ENCODE measurements at regions not wholly inside any gene's neighbourhood (a gene's known extent, or its start where the extent isn't known, plus 50 kb on each side); places are given as distances from the start of the nearest gene placed in this dataset.

GRCh38 chr6:144335311-144335861, 50.3 kb downstream of the UTRN start:
- no peak for DNase-seq

GRCh38 chr6:144335914-144336313, 50.8 kb downstream of the UTRN start:
- no peak for DNase-seq

DNA sequence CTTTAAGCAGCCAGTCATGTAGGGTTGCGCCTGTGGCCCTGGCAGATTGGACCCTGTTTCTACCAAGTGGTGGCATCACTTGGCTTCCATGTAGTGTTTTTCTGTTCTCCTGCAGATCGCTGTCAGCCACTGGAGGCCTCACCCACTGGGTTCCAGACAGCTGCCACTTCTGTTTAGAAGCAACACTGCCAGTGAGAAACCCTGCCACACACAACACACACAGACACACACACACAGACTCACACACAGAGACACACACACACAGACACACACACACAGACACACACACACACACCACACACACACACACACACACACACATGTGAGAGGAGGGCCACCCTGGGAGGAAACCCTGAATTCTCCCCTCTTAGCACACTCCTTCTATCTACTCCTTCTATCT, 51.8 kb downstream of the UTRN start:
- DNase-seq = no peak

DNA sequence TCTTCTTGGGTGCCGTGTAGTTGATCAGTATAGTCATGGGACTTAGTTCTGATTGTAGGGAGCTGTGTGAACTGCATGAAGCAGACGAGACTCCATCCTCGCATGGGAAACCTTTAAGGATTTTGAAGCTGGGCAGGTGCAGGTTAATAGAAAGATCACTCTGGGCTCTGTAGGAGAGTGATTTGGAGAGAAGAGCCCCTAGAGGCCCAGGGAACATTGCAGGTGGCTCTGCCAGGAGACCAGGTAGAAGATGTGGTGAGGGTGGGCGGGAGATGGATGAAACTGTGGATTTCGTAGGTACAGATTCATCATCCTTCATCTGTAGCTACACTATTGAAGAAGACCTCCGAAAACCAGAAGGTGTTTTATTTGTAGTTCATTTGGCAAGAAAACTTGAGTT, 53.3 kb downstream of the UTRN start:
- no peak for DNase-seq

- no peak for DNase-seq
These were observed 54.0 kb downstream of the UTRN start for GRCh38 chr6:144338951-144339700.

DNA sequence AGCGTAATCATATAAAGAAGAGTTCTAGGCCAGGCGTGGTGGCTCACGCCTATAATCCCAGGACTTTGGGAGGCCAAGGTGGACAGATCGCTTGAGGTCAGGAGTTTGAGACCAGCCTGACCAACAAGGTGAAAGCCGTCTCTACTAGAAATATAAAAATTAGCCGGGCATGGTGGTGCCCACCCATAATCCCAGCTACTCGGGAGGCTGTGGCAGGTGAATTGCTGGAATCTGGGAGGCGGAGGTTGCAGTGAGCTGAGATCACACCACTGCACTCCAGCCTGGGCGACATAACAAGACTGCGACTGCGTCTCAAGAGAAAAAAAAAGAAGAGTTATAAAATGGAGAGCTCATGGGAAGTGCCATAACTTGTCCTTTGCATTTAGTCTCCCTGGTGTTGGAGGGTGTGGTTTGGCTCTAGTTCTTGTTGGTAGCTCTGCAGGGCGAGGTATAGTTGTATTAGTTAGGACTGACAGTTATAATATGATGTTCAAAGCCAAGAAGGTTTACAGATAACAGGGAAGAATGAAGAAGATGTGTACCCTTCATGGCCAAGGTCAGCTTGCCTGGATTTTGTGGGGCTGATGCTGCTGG, 54.8 kb downstream of the UTRN start:
- DNase-seq = no peak

GRCh38 chr6:144340541-144341371, 55.6 kb downstream of the UTRN start:
- no peak for DNase-seq

- DNase-seq = no peak
These were observed 56.8 kb downstream of the UTRN start for GRCh38 chr6:144341831-144342527.

DNA sequence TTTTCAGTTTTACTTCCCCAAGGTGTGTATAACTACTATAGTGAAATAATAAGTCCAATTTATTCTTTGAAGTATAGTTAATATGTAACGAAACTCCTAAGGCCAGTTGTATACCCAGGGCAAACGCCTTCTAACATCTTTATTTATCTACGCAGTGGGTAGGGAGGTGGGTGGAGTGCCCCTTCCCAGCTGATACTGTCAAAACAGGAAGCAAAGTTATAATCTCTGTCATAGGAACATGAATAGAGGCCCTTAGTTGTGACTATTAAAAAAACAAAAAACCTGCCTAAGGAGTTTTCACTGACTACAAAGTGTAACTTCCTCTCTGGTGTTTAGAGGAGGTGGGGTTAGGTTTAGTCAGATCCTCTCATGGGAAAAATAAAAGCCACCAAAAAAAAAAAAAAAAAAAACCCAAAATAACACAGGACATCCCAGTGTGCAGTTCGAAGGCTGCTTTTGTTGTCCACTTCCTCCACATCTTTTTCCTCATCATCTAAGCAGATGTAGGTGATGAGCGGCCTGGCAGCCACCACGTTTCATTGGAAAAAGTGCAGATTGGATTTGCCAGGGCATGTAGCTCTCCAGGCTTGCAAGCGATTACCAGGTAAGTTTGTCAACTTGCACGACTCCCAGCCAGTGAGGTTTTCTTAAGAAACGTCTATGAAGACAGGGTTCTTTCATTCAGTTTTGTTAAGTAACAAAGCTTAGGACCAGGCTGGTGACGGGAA, 58.7 kb downstream of the UTRN start:
- no peak for DNase-seq

DNA sequence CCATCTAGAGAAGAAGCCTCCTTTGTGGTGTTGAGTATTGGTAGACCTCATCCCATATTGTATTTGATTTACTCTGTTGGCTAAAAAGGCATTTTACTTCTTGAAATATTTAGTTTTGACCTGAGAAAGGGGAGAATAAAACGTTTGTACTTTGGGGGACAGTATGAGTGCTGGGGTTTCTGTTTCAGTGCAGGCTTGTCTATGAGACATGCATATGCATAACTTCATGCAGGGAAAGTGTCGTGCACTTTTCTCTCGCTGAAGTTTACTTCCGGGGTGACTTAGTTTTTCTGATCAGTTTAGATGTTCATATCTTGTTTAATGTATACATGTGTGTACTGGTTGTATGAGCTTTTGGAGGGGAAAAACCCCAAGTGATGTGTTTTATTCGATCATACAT, 59.5 kb downstream of the UTRN start:
- DNase-seq = no peak

- no peak for DNase-seq
These were observed 60.3 kb downstream of the UTRN start for GRCh38 chr6:144345451-144345850.

GRCh38 chr6:144346719-144347447, 61.7 kb downstream of the UTRN start:
- no peak for DNase-seq

DNA sequence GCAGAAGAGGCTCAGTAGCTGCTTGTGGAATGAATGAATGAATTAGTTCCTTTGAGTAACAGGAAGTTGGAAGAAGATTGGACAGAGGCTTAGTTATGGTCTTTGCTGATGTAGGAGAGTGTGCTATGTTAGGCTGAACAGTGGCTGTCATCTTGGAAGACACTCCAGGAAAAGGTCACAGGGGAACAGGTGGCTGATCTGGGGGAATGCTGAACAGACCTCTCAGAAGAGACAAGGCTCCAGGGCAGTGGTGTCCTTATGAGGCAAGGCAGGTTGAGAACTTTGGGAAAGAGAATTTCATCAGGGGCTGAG, 62.3 kb downstream of the UTRN start:
- no peak for DNase-seq

GRCh38 chr6:144347933-144348332, 62.8 kb downstream of the UTRN start:
- no peak for DNase-seq

GRCh38 chr6:144349690-144350527, 64.8 kb downstream of the UTRN start:
- peak; percentile 72 for DNase-seq

DNA sequence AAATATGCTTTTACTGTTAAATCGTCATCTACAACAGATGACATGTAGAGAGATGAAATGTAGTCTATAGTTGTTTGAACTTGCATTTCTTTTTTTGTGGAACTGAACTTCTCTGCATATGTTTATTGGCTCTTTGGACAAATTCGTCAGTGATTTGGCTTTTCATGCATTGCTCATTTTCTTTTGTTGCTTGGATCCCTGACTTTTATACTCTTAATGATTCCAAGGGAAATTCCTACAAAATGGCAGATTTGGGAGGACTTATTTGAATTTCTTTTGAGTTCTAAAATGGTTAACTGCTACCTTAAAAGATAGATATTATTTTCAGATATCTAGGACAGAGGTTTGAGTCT, 65.4 kb downstream of the UTRN start:
- no peak for DNase-seq

- DNase-seq = peak; percentile 55
These were observed 66.4 kb downstream of the UTRN start for GRCh38 chr6:144351379-144352127.

DNA sequence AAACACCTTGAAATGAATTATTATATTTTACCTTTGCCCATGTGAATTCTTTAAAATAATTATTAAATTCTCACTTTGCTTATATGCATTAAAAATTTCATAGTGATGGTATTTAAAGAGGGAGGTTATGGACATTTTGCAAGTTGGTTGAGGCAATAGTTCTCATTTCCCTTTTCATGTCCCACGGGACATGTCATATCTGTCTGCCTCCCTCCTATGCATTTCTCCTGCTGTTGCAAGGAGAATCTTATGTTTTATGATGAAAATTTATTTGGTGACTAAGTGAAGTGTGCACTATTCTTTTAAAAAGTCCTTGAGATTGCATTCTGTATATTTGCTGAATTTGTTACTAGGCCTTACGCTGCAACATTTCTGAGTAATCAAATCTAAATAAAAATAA, 67.2 kb downstream of the UTRN start:
- no peak for DNase-seq

- no peak for DNase-seq
These were observed 68.8 kb downstream of the UTRN start for GRCh38 chr6:144353871-144354314.

DNA sequence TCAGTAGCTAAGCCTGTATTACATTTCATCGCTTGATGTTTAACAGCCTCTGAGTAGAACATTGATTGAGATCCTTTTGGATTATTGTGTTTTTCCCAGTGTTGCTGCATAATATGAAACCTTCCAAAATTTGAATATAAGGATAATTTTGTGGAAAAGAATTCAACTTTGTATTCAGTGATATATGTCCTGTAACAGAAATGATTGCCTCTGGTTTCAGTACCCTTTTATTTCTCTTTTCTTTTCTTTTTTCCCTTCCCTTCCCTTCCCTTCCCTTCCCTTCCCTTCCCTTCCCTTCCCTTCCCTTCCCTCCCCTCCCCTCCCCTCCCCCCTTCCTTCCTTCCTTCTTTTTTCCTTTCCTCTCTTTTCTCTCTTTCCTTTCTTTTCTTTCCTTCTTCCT, 74.6 kb downstream of the UTRN start:
- no peak for DNase-seq
